ENCODE measurements at regions not wholly inside any gene's neighbourhood (a gene's known extent, or its start where the extent isn't known, plus 50 kb on each side); places are given as distances from the start of the nearest gene placed in this dataset.

DNA sequence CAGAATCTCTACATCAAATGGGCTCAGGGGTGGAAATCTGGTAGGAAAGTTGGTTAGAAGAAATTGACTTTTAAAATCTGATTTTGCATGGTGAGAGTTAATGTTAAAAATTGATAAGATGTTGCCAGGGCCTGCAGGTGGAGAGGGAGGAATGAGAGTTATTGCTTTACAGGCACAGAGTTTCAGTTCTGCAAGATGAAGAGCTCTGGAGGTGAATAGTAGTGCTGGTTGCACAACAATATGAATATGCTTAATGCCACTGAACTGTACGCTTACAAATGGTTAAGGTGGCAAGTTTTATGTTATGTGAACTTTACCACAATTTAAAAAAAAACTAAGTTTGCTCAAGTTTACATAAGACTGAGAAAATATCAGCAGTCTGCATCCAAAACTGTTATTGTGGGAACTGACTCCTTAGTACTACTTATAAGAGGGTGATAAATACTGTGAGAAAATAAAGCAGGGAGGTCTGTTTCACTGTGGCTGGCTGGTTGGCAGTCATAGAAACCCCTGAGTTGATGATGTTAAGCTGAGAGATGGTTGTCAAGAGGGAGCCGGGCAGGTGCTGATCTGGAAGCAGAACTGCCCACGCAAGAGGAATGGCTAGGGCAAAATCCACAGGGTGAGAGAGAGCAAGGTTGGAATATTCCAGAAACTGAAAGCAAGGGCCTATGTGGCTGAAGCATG, 144.9 kb downstream of the EDEM1 start:
- WGBS, 2 donors = 60 to 74% methylated on average over 3 of the region's 3 CpGs
- no peak overlapping the region for H3K4me3 ChIP-seq
- DNase-seq (ENCODE audit: low spot score in 2 of 2) = no peak
- H3K36me3 ChIP-seq = no peaks in the 10 kb centered on the region
- no peak overlapping the region for H3K27ac ChIP-seq
- no peaks in the 10 kb centered on the region for H3K4me1 ChIP-seq
- no peaks in the 10 kb centered on the region for H3K9me3 ChIP-seq
- TF ChIP-seq EP300 (IDR thresholded peaks at IDR 0.05) (no peak), CTCF (IDR thresholded peaks at IDR 0.05) (no peak), POLR2A (IDR thresholded peaks at IDR 0.05) (no peak)
- H3K27me3 ChIP-seq = no peaks in the 10 kb centered on the region

GRCh38 chr3:5339967-5340535, 152.5 kb downstream of the EDEM1 start:
- Histone ChIP-seq H3K9me3 (no peaks in the 10 kb centered on the region), H3K27ac (no peak overlapping the region), H3K36me3 (no peaks in the 10 kb centered on the region), H3K4me1 (no peaks in the 10 kb centered on the region), H3K27me3 (no peaks in the 10 kb centered on the region), H3K4me3 (no peak overlapping the region)
- whole genome bisulfite sequencing, 2 donors = 75 to 79% methylated on average over 8 of the region's 8 CpGs
- TF ChIP-seq CTCF (IDR thresholded peaks at IDR 0.05) (no peak), EP300 (IDR thresholded peaks at IDR 0.05) (no peak), POLR2A (IDR thresholded peaks at IDR 0.05) (no peak)
- DNase-seq (ENCODE audit: low spot score in 2 of 2) = no peak

- TF ChIP-seq EP300 (IDR thresholded peaks at IDR 0.05) (no peak), POLR2A (IDR thresholded peaks at IDR 0.05) (no peak), CTCF (IDR thresholded peaks at IDR 0.05) (no peak)
Observed at GRCh38 chr3:5341610-5342009, 154.1 kb downstream of the EDEM1 start.

DNA sequence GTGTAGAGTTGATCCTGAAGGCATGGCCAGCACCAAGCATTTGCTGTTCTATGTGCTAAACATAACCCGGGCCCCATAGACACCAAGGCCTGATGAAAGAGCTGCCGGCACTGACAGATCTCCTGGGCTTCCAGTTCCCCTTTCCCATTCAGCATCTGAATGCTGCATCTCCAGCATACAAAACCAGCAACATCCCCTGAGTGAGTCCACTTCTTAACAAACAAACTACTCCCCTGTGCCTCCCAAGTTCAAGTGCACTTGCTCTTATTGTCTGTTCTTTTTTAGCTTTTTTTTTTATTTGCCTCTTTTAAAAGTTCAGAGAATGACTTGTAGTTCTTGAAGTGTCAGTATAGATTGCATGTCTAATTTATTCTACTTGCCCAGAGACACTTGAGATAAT, 156.0 kb downstream of the EDEM1 start:
- Histone ChIP-seq H3K36me3 (no peaks in the 10 kb centered on the region), H3K9me3 (no peaks in the 10 kb centered on the region), H3K27ac (no peak overlapping the region), H3K4me1 (no peaks in the 10 kb centered on the region), H3K27me3 (no peaks in the 10 kb centered on the region), H3K4me3 (no peak overlapping the region)
- WGBS, 2 donors = 71 to 77% methylated on average over 2 of the region's 2 CpGs
- TF ChIP-seq CTCF (IDR thresholded peaks at IDR 0.05) = no peak
- no peak for TF ChIP-seq POLR2A (IDR thresholded peaks at IDR 0.05)
- DNase-seq (ENCODE audit: low spot score in 2 of 2) = no peak

More at GRCh38 chr3:5341610-5342009, 154.1 kb downstream of the EDEM1 start:
- 54 to 70% methylated on average over 7 of the region's 7 CpGs for WGBS, 2 donors
- Histone ChIP-seq H3K4me3 (no peak overlapping the region), H3K27ac (no peak overlapping the region), H3K36me3 (no peaks in the 10 kb centered on the region), H3K9me3 (no peaks in the 10 kb centered on the region), H3K4me1 (no peaks in the 10 kb centered on the region), H3K27me3 (no peaks in the 10 kb centered on the region)
- no peak for DNase-seq (ENCODE audit: low spot score in 2 of 2)

GRCh38 chr3:5344707-5345106, 157.2 kb downstream of the EDEM1 start:
- no peaks in the 10 kb centered on the region for H3K27me3 ChIP-seq
- DNase-seq (ENCODE audit: low spot score in 2 of 2) = no peak
- H3K4me1 ChIP-seq = no peaks in the 10 kb centered on the region
- WGBS, 2 donors = 77 to 90% methylated on average over 1 of the region's 1 CpG
- peaks cover 0 to 7% (median 0%) of the 10 kb centered on the region in 4 donors for H3K9me3 ChIP-seq
- TF ChIP-seq POLR2A (IDR thresholded peaks at IDR 0.05) = no peak
- no peak for TF ChIP-seq CTCF (IDR thresholded peaks at IDR 0.05)
- no peak for TF ChIP-seq EP300 (IDR thresholded peaks at IDR 0.05)
- H3K27ac ChIP-seq = no peak overlapping the region
- no peaks in the 10 kb centered on the region for H3K36me3 ChIP-seq
- no peak overlapping the region for H3K4me3 ChIP-seq
